ENCODE measurements at regions not wholly inside any gene's neighbourhood (a gene's known extent, or its start where the extent isn't known, plus 50 kb on each side); places are given as distances from the start of the nearest gene placed in this dataset.

GRCh38 chr2:13113002-13113401 is 396.3 kb downstream of the TRIB2 start:
- Histone ChIP-seq H3K27ac (ENCODE audit: low read length) (no peak overlapping the region), H3K4me1 (ENCODE audit: insufficient read depth, low read length) (no peaks in the 10 kb centered on the region), H3K9ac (ENCODE audit: low read depth, low read length) (no peak overlapping the region), H3K4me3 (ENCODE audit: low read depth in 1 of 2, low read length in 2 of 2) (no peak overlapping the region), H4K20me1 (ENCODE audit: insufficient read depth, low read length) (no peaks in the 10 kb centered on the region), H3K4me2 (ENCODE audit: insufficient read depth, low read length) (no peak overlapping the region), H3K27me3 (ENCODE audit: insufficient read depth, low read length, poor library complexity) (peaks cover 3% of the 10 kb centered on the region), H2AFZ (ENCODE audit: low read depth, low read length) (no peak overlapping the region), H3K9me3 (ENCODE audit: insufficient read depth, low read length, severe bottlenecking) (no peaks in the 10 kb centered on the region), H3K36me3 (ENCODE audit: insufficient read depth, low read length) (no peaks in the 10 kb centered on the region), H3K79me2 (ENCODE audit: insufficient read depth, low read length) (no peaks in the 10 kb centered on the region)
- DNase-seq = no peak
- no peak for ATAC-seq (ENCODE audit: insufficient read depth, low read depth)
- TF ChIP-seq EZH2 (IDR thresholded peaks at IDR 0.05; ENCODE audit: borderline replicate concordance, low read depth, low read length, severe bottlenecking) = no peak

- no peaks in the 10 kb centered on the region for H3K79me2 ChIP-seq (ENCODE audit: insufficient read depth, low read length)
- no peak overlapping the region for H3K27ac ChIP-seq (ENCODE audit: low read length)
- H3K4me3 ChIP-seq (ENCODE audit: low read depth in 1 of 2, low read length in 2 of 2) = no peak overlapping the region
- no peaks in the 10 kb centered on the region for H3K9me3 ChIP-seq (ENCODE audit: insufficient read depth, low read length, severe bottlenecking)
- no peaks in the 10 kb centered on the region for H3K4me1 ChIP-seq (ENCODE audit: insufficient read depth, low read length)
- TF ChIP-seq EZH2 (IDR thresholded peaks at IDR 0.05; ENCODE audit: borderline replicate concordance, low read depth, low read length, severe bottlenecking) = no peak
- TF ChIP-seq CTCF (IDR thresholded peaks at IDR 0.05; ENCODE audit: borderline replicate concordance, extremely low read depth, low read length, poor library complexity, severe bottlenecking) = no peak
- no peak overlapping the region for H2AFZ ChIP-seq (ENCODE audit: low read depth, low read length)
- H4K20me1 ChIP-seq (ENCODE audit: insufficient read depth, low read length) = no peaks in the 10 kb centered on the region
- H3K27me3 ChIP-seq (ENCODE audit: insufficient read depth, low read length, poor library complexity) = peaks cover 3% of the 10 kb centered on the region
- H3K9ac ChIP-seq (ENCODE audit: low read depth, low read length) = no peak overlapping the region
- no peak overlapping the region for H3K4me2 ChIP-seq (ENCODE audit: insufficient read depth, low read length)
- no peaks in the 10 kb centered on the region for H3K36me3 ChIP-seq (ENCODE audit: insufficient read depth, low read length)
- DNase-seq (no peak), ATAC-seq (ENCODE audit: insufficient read depth, low read depth) (no peak; the same call in 2 of the 3 replicates)
Measured at GRCh38 chr2:13114391-13114790, 397.7 kb downstream of the TRIB2 start.

- DNase-seq = no peak
- no peak for TF ChIP-seq EZH2 (IDR thresholded peaks at IDR 0.05; ENCODE audit: borderline replicate concordance, low read depth, low read length, severe bottlenecking)
- no peak for TF ChIP-seq CTCF (IDR thresholded peaks at IDR 0.05; ENCODE audit: borderline replicate concordance, extremely low read depth, low read length, poor library complexity, severe bottlenecking)
Measured at GRCh38 chr2:13115643-13116042, 398.9 kb downstream of the TRIB2 start.

GRCh38 chr2:13121096-13121495 is 404.4 kb downstream of the TRIB2 start:
- Histone ChIP-seq H3K27me3 (ENCODE audit: insufficient read depth, low read length, poor library complexity) (no peaks in the 10 kb centered on the region), H3K4me1 (ENCODE audit: insufficient read depth, low read length) (no peaks in the 10 kb centered on the region), H2AFZ (ENCODE audit: low read depth, low read length) (no peak overlapping the region), H3K27ac (ENCODE audit: low read length) (no peak overlapping the region), H4K20me1 (ENCODE audit: insufficient read depth, low read length) (no peaks in the 10 kb centered on the region), H3K9ac (ENCODE audit: low read depth, low read length) (no peak overlapping the region), H3K4me2 (ENCODE audit: insufficient read depth, low read length) (no peak overlapping the region), H3K36me3 (ENCODE audit: insufficient read depth, low read length) (no peaks in the 10 kb centered on the region), H3K4me3 (ENCODE audit: low read depth in 1 of 2, low read length in 2 of 2) (no peak overlapping the region), H3K79me2 (ENCODE audit: insufficient read depth, low read length) (no peaks in the 10 kb centered on the region), H3K9me3 (ENCODE audit: insufficient read depth, low read length, severe bottlenecking) (no peaks in the 10 kb centered on the region)
- no peak for DNase-seq
- no peak for ATAC-seq (ENCODE audit: insufficient read depth, low read depth)
- TF ChIP-seq CTCF (IDR thresholded peaks at IDR 0.05; ENCODE audit: borderline replicate concordance, extremely low read depth, low read length, poor library complexity, severe bottlenecking) = no peak

More at GRCh38 chr2:13115643-13116042, 398.9 kb downstream of the TRIB2 start:
- no peaks in the 10 kb centered on the region for H4K20me1 ChIP-seq (ENCODE audit: insufficient read depth, low read length)
- H3K27me3 ChIP-seq (ENCODE audit: insufficient read depth, low read length, poor library complexity) = peaks cover 3% of the 10 kb centered on the region
- no peak overlapping the region for H3K4me3 ChIP-seq (ENCODE audit: low read depth in 1 of 2, low read length in 2 of 2)
- no peak overlapping the region for H2AFZ ChIP-seq (ENCODE audit: low read depth, low read length)
- no peak overlapping the region for H3K9ac ChIP-seq (ENCODE audit: low read depth, low read length)
- ATAC-seq (ENCODE audit: insufficient read depth, low read depth) = no peak
- no peaks in the 10 kb centered on the region for H3K36me3 ChIP-seq (ENCODE audit: insufficient read depth, low read length)
- H3K4me2 ChIP-seq (ENCODE audit: insufficient read depth, low read length) = no peak overlapping the region
- H3K4me1 ChIP-seq (ENCODE audit: insufficient read depth, low read length) = no peaks in the 10 kb centered on the region
- no peaks in the 10 kb centered on the region for H3K9me3 ChIP-seq (ENCODE audit: insufficient read depth, low read length, severe bottlenecking)
- no peak overlapping the region for H3K27ac ChIP-seq (ENCODE audit: low read length)
- no peaks in the 10 kb centered on the region for H3K79me2 ChIP-seq (ENCODE audit: insufficient read depth, low read length)
